ENCODE measurements at regions not wholly inside any gene's neighbourhood (a gene's known extent, or its start where the extent isn't known, plus 50 kb on each side); places are given as distances from the start of the nearest gene placed in this dataset.

- TF ChIP-seq CTCF (IDR thresholded peaks at IDR 0.05) (no peak), RAD21 (conservative IDR thresholded peaks at IDR 0.05 in 1 of 2, IDR thresholded peaks at IDR 0.05 in 1 of 2) (0 out of 5 replicates have a peak, but pooled peaks of 1 of the 2 experiments have one; percentile 2), POLR2A (IDR thresholded peaks at IDR 0.05; ENCODE audit: low read length) (no peak)
Measured at GRCh38 chr3:152969557-152970300, 134.8 kb downstream of the P2RY1 start.
